Upper lobe of left lung (tissue), 6 donors: ENCODE measurements at regions not wholly inside any gene's neighbourhood (a gene's known extent, or its start where the extent isn't known, plus 50 kb on each side); places are given as distances from the start of the nearest gene placed in this dataset.

Experiments used
- ATAC-seq, 2 donors: fragments of 200-7000 bp; cut with Tn5 transposase; one replicate each; pipeline ENCODE4 v1.9.1; 2022; ENCODE audit warnings: mild to moderate bottlenecking in 2 of 2, moderate library complexity in 2 of 2; ENCODE audit not compliant: low FRiP score in 2 of 2
- DNase-seq, 2 donors: peaks; one replicate each; pipeline ENCODE4 v3.0.0-alpha.2; 2019 to 2020
- H3K27ac ChIP-seq, 4 donors: fragments of 200-600 bp; sonication (generic); one replicate each; pipeline ENCODE4 v1.5.1; 2016 to 2019
- H3K27me3 ChIP-seq, 4 donors: fragments of 200-600 bp; sonication (generic); one replicate each; pipeline ENCODE4 v1.5.1; 2017 to 2019
- H3K36me3 ChIP-seq, 4 donors: fragments of 200-600 bp; sonication (generic); one replicate each; pipeline ENCODE4 v1.5.1; 2016 to 2019
- H3K4me1 ChIP-seq, 4 donors: fragments of 200-600 bp; sonication (generic); one replicate each; pipeline ENCODE4 v1.5.1; 2018 to 2019
- H3K4me3 ChIP-seq, 4 donors: fragments of 200-600 bp; sonication (generic); one replicate each; pipeline ENCODE4 v1.5.1; 2017 to 2019; ENCODE audit warnings: mild to moderate bottlenecking in 2 of 4, moderate library complexity in 1 of 4
- H3K9me3 ChIP-seq, 4 donors: fragments of 200-600 bp; sonication (generic); one replicate each; pipeline ENCODE4 v1.5.1; 2018 to 2019
- EP300 ChIP-seq, 4 donors: sonication (generic); formaldehyde crosslinking; IDR thresholded peaks; one replicate each; pipeline ENCODE4 v1.5.1; 2017; ENCODE audit warnings: antibody characterized with exemption in 4 of 4, control low read depth in 2 of 4
- POLR2A ChIP-seq, 4 donors: fragments of 450-650 bp; IDR thresholded peaks; one replicate each; pipeline ENCODE4 v1.5.1; 2016 to 2017; ENCODE audit warnings: antibody characterized with exemption in 4 of 4, mild to moderate bottlenecking in 2 of 4
- POLR2AphosphoS5 ChIP-seq, 2 donors: sonication (generic); formaldehyde crosslinking; IDR thresholded peaks; one replicate each; pipeline ENCODE4 v1.5.1; 2017; ENCODE audit warnings: antibody characterized with exemption in 2 of 2
- WGBS, 2 donors: methylation state at CpG; one replicate each; pipeline ENCODE4 v1.1.5; 2017 to 2018; 5-methylcytosine and 5-hydroxymethylcytosine counted together
- TF ChIP-seq, protein P1 (sequence below), 6 experiments: fragments of 450-650 bp in 4 of 6; fragments of 200-600 bp in 2 of 6; sonication (generic) in 2 of 6; IDR thresholded peaks; one replicate each; pipeline ENCODE4 v1.5.1; 2016 to 2019; ENCODE audit warnings: antibody characterized with exemption in 6 of 6
- donor health status: DM: no; HTN: no; CAD: no; lungs with moderate emphysema.
- donor health status: DM: no; HTN: yes; CAD: no; lungs with severe emphysema.

GRCh38 chr14:28141662-28142061 is 624.9 kb upstream of the FOXG1 start:
- WGBS, 2 donors, result 83 to 93% methylated on average over 2 of the region's 2 CpGs
- TF ChIP-seq POLR2AphosphoS5 (IDR thresholded peaks at IDR 0.05) (no peak), POLR2A (IDR thresholded peaks at IDR 0.05) (no peak), EP300 (IDR thresholded peaks at IDR 0.05) (no peak)
- TF ChIP-seq, protein P1, sequence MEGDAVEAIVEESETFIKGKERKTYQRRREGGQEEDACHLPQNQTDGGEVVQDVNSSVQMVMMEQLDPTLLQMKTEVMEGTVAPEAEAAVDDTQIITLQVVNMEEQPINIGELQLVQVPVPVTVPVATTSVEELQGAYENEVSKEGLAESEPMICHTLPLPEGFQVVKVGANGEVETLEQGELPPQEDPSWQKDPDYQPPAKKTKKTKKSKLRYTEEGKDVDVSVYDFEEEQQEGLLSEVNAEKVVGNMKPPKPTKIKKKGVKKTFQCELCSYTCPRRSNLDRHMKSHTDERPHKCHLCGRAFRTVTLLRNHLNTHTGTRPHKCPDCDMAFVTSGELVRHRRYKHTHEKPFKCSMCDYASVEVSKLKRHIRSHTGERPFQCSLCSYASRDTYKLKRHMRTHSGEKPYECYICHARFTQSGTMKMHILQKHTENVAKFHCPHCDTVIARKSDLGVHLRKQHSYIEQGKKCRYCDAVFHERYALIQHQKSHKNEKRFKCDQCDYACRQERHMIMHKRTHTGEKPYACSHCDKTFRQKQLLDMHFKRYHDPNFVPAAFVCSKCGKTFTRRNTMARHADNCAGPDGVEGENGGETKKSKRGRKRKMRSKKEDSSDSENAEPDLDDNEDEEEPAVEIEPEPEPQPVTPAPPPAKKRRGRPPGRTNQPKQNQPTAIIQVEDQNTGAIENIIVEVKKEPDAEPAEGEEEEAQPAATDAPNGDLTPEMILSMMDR (IDR thresholded peaks at IDR 0.05), result no peak
- Histone ChIP-seq H3K4me3 (no peak overlapping the region), H3K27me3 (no peaks in the 10 kb centered on the region), H3K9me3 (no peaks in the 10 kb centered on the region), H3K36me3 (no peaks in the 10 kb centered on the region), H3K4me1 (no peaks in the 10 kb centered on the region), H3K27ac (no peak overlapping the region)
- ATAC-seq (no peak), DNase-seq (no peak)

DNA sequence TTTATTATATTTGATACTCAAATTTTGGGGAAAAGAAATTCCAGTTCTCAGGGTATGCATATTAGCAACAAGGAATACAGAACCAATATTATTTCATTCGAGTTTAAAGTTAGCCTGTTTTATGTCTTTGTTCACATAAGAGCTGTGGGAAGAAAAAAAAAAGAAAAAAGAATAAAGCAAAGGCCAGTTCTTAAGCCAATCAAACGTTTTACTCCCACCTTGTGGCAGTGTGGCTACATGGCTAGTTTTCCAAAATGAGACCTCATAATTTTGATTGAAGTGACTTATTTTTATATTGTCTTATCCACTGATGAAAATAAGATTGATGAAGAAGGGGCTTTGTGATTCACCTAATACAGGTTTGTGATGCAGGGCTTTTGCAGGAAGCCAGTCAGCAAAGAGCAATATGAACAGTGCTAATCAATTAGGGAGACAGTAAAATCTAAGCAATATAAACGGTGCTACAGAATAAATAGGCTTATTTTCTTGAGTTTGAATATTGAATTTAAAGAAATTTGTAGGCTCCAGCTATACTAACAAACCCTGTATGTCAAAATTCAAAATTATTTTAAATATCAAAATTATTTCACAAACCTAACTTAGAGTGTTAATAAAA is 624.1 kb upstream of the FOXG1 start:
- H3K27ac ChIP-seq, result no peak overlapping the region
- TF ChIP-seq POLR2AphosphoS5 (IDR thresholded peaks at IDR 0.05) (no peak), POLR2A (IDR thresholded peaks at IDR 0.05) (no peak), EP300 (IDR thresholded peaks at IDR 0.05) (no peak)
- TF ChIP-seq, protein P1 (IDR thresholded peaks at IDR 0.05), result no peak
- no peak for ATAC-seq
- no peaks in the 10 kb centered on the region for H3K36me3 ChIP-seq
- 15 to 18% methylated on average over 3 of the region's 3 CpGs for WGBS, 2 donors
- H3K4me1 ChIP-seq, result no peaks in the 10 kb centered on the region
- DNase-seq, result no peak
- H3K27me3 ChIP-seq, result no peaks in the 10 kb centered on the region
- H3K9me3 ChIP-seq, result peaks cover 0 to 4% (median 0%) of the 10 kb centered on the region in 4 donors
- H3K4me3 ChIP-seq, result no peak overlapping the region

- no peak for ATAC-seq
- DNase-seq, result no peak
- Histone ChIP-seq H3K9me3 (peaks cover 0 to 5% (median 0%) of the 10 kb centered on the region in 4 donors), H3K27ac (no peak overlapping the region), H3K36me3 (no peaks in the 10 kb centered on the region), H3K27me3 (no peaks in the 10 kb centered on the region), H3K4me3 (no peak overlapping the region), H3K4me1 (no peaks in the 10 kb centered on the region)
- 52 to 63% methylated on average over 3 of the region's 3 CpGs for WGBS, 2 donors
- TF ChIP-seq POLR2A (IDR thresholded peaks at IDR 0.05) (no peak), POLR2AphosphoS5 (IDR thresholded peaks at IDR 0.05) (no peak), EP300 (IDR thresholded peaks at IDR 0.05) (no peak)
- TF ChIP-seq, protein P1 (IDR thresholded peaks at IDR 0.05), result no peak
Observed at GRCh38 chr14:28143316-28143715, 623.3 kb upstream of the FOXG1 start.

GRCh38 chr14:28151926-28152325 is 614.7 kb upstream of the FOXG1 start:
- H3K36me3 ChIP-seq, result no peaks in the 10 kb centered on the region
- no peak overlapping the region for H3K4me3 ChIP-seq
- H3K4me1 ChIP-seq, result no peaks in the 10 kb centered on the region
- H3K27ac ChIP-seq, result no peak overlapping the region
- H3K9me3 ChIP-seq, result peaks cover 0 to 5% (median 0%) of the 10 kb centered on the region in 4 donors
- no peak for TF ChIP-seq POLR2A (IDR thresholded peaks at IDR 0.05)
- TF ChIP-seq, protein P1 (IDR thresholded peaks at IDR 0.05), result no peak
- TF ChIP-seq POLR2AphosphoS5 (IDR thresholded peaks at IDR 0.05), result no peak
- no peak for TF ChIP-seq EP300 (IDR thresholded peaks at IDR 0.05)
- 75 to 76% methylated on average over 3 of the region's 3 CpGs for WGBS, 2 donors
- DNase-seq, result no peak
- H3K27me3 ChIP-seq, result no peaks in the 10 kb centered on the region
- no peak for ATAC-seq

- Histone ChIP-seq H3K27ac (no peak overlapping the region), H3K4me3 (no peak overlapping the region), H3K27me3 (no peaks in the 10 kb centered on the region), H3K4me1 (no peaks in the 10 kb centered on the region), H3K36me3 (no peaks in the 10 kb centered on the region), H3K9me3 (peaks cover 0 to under 1% (median 0%) of the 10 kb centered on the region in 4 donors)
- 57 to 64% methylated on average over 4 of the region's 4 CpGs for WGBS, 2 donors
- ATAC-seq, result no peak
- no peak for DNase-seq
- TF ChIP-seq, protein P1 (IDR thresholded peaks at IDR 0.05), result no peak
- no peak for TF ChIP-seq POLR2A (IDR thresholded peaks at IDR 0.05)
- TF ChIP-seq POLR2AphosphoS5 (IDR thresholded peaks at IDR 0.05), result no peak
- TF ChIP-seq EP300 (IDR thresholded peaks at IDR 0.05), result no peak
Observed at GRCh38 chr14:28152453-28153044, 614.0 kb upstream of the FOXG1 start.
